ENCODE measurements at regions not wholly inside any gene's neighbourhood (a gene's known extent, or its start where the extent isn't known, plus 50 kb on each side); places are given as distances from the start of the nearest gene placed in this dataset.

- Histone ChIP-seq H3K27me3 (no peaks in the 10 kb centered on the region), H3K9me3 (no peaks in the 10 kb centered on the region), H3K27ac (no peak overlapping the region), H3K4me3 (no peak overlapping the region), H3K4me1 (no peaks in the 10 kb centered on the region), H3K36me3 (no peaks in the 10 kb centered on the region)
- intact Hi-C loops (cut with DNase I; ENCODE audit: low total_unique reads), result no loop called here
- DNase-seq (ENCODE audit: low spot score in 2 of 2), result no peak
- TF ChIP-seq CTCF (IDR thresholded peaks at IDR 0.05) (no peak), POLR2AphosphoS5 (IDR thresholded peaks at IDR 0.05) (no peak), POLR2A (IDR thresholded peaks at IDR 0.05) (no peak)
These were observed 95.8 kb downstream of the ADAMTS15 start for GRCh38 chr11:130544266-130544665.

GRCh38 chr11:130545449-130546072 is 97.1 kb downstream of the ADAMTS15 start:
- no peak for TF ChIP-seq POLR2AphosphoS5 (IDR thresholded peaks at IDR 0.05)
- TF ChIP-seq CTCF (IDR thresholded peaks at IDR 0.05), result no peak
- no peak for TF ChIP-seq POLR2A (IDR thresholded peaks at IDR 0.05)
- Histone ChIP-seq H3K27ac (no peak overlapping the region), H3K36me3 (no peaks in the 10 kb centered on the region), H3K4me3 (no peak overlapping the region), H3K9me3 (no peaks in the 10 kb centered on the region), H3K27me3 (no peaks in the 10 kb centered on the region), H3K4me1 (no peaks in the 10 kb centered on the region)
- DNase-seq (ENCODE audit: low spot score in 2 of 2), result no peak
- intact Hi-C loops (cut with DNase I; ENCODE audit: low total_unique reads), result no loop called here

- H3K4me1 ChIP-seq, result no peaks in the 10 kb centered on the region
- H3K36me3 ChIP-seq, result no peaks in the 10 kb centered on the region
- no peak for DNase-seq (ENCODE audit: low spot score in 2 of 2)
- TF ChIP-seq CTCF (IDR thresholded peaks at IDR 0.05), result no peak
- no peak for TF ChIP-seq POLR2A (IDR thresholded peaks at IDR 0.05)
- no peak for TF ChIP-seq POLR2AphosphoS5 (IDR thresholded peaks at IDR 0.05)
- no peak overlapping the region for H3K27ac ChIP-seq
- intact Hi-C loops (cut with DNase I; ENCODE audit: low total_unique reads), result no loop called here
- H3K27me3 ChIP-seq, result no peaks in the 10 kb centered on the region
- H3K9me3 ChIP-seq, result no peaks in the 10 kb centered on the region
- no peak overlapping the region for H3K4me3 ChIP-seq
These were observed 98.0 kb downstream of the ADAMTS15 start for GRCh38 chr11:130546438-130546837.

GRCh38 chr11:130546901-130547694 is 98.7 kb downstream of the ADAMTS15 start:
- H3K27ac ChIP-seq, result peak overlapping the region in 1 of 2 donors; percentile 48

More at GRCh38 chr11:130546901-130547694, 98.7 kb downstream of the ADAMTS15 start:
- intact Hi-C loops (cut with DNase I; ENCODE audit: low total_unique reads), result no loop called here
- H3K36me3 ChIP-seq, result no peaks in the 10 kb centered on the region
- TF ChIP-seq POLR2AphosphoS5 (IDR thresholded peaks at IDR 0.05) (no peak), CTCF (IDR thresholded peaks at IDR 0.05) (no peak), POLR2A (IDR thresholded peaks at IDR 0.05) (no peak)
- no peak overlapping the region for H3K4me3 ChIP-seq
- no peaks in the 10 kb centered on the region for H3K9me3 ChIP-seq
- H3K4me1 ChIP-seq, result no peaks in the 10 kb centered on the region
- no peaks in the 10 kb centered on the region for H3K27me3 ChIP-seq
- DNase-seq (ENCODE audit: low spot score in 2 of 2), result no peak
